OCI-LY3 (cell line): ENCODE measurements at regions not wholly inside any gene's neighbourhood (a gene's known extent, or its start where the extent isn't known, plus 50 kb on each side); places are given as distances from the start of the nearest gene placed in this dataset.

Source experiments
- H2AFZ ChIP-seq: fragments of 200-600, 300-600 bp; shearing (Covaris generic); 2 replicates; pipeline ENCODE4 v1.6.0; 2014; ENCODE audit warnings: antibody characterized with exemption, low read depth, low read length
- H3K27ac ChIP-seq: fragments of 200-600, 300-600 bp; sonication (generic); 2 replicates; pipeline ENCODE4 v1.5.1; 2014; ENCODE audit warnings: mild to moderate bottlenecking, low read length, moderate library complexity, mixed read lengths
- H3K27me3 ChIP-seq: fragments of 200-600, 300-600 bp; sonication (generic); 2 replicates; pipeline ENCODE4 v1.6.1; 2014; ENCODE audit warnings: low read depth, low read length, mixed read lengths
- H3K36me3 ChIP-seq: fragments of 200-600, 300-600 bp; sonication (generic); replicated peaks from 2 replicates; pipeline ENCODE3; 2014; ENCODE audit warnings: low read depth, low read length, mixed read lengths
- H3K4me1 ChIP-seq: fragments of 300-600, 200-600 bp; sonication (generic); 2 replicates; pipeline ENCODE4 v1.6.1; 2014; ENCODE audit warnings: low read length, mixed read lengths
- H3K4me2 ChIP-seq: fragments of 200-600, 300-600 bp; sonication (generic); 2 replicates; pipeline ENCODE4 v1.6.1; 2014; ENCODE audit warnings: low read length, mixed read lengths
- H3K4me3 ChIP-seq: fragments of 300-600, 200-600 bp; sonication (generic); 2 replicates; pipeline ENCODE4 v1.5.1; 2014; ENCODE audit warnings: antibody characterized with exemption, mild to moderate bottlenecking, low read length, moderate library complexity
- H3K79me2 ChIP-seq: fragments of 300-600, 200-600 bp; shearing (Covaris generic); 2 replicates; pipeline ENCODE4 v1.6.1; 2014; ENCODE audit warnings: mild to moderate bottlenecking, low read length, mixed read lengths
- H3K9ac ChIP-seq: fragments of 300-600, 200-600 bp; shearing (Covaris generic); 2 replicates; pipeline ENCODE4 v1.6.0; 2014; ENCODE audit warnings: mild to moderate bottlenecking, low read length, moderate library complexity
- H3K9me3 ChIP-seq: fragments of 200-600, 300-600 bp; shearing (Covaris generic); 2 replicates; pipeline ENCODE4 v1.6.1; 2014; ENCODE audit warnings: low read length, mixed read lengths; ENCODE audit not compliant: insufficient read depth
- H4K20me1 ChIP-seq: fragments of 200-600, 300-600 bp; sonication (generic); 2 replicates; pipeline ENCODE4 v1.6.1; 2016; ENCODE audit warnings: low read length, mixed read lengths; ENCODE audit not compliant: insufficient read depth
- CTCF ChIP-seq: fragments of 200-600, 300-600 bp; sonication (generic); IDR thresholded peaks from 2 replicates; pipeline ENCODE4 v1.5.1; 2014; ENCODE audit warnings: antibody characterized with exemption, low read length, low read depth
- EZH2phosphoT487 ChIP-seq: fragments of 200-600 bp; shearing (Covaris generic); IDR thresholded peaks from 2 replicates; pipeline ENCODE4 v1.6.1; 2018; ENCODE audit warnings: antibody characterized with exemption, mixed run types, low read depth

GRCh38 chr6:63434943-63435342 is 115.2 kb upstream of the LGSN start:
- H3K4me2 ChIP-seq, result no peak overlapping the region
- H3K27me3 ChIP-seq, result peaks cover 16% of the 10 kb centered on the region
- no peaks in the 10 kb centered on the region for H3K9me3 ChIP-seq
- H4K20me1 ChIP-seq, result no peaks in the 10 kb centered on the region
- 0 out of 2 replicates have a peak overlapping the region, but pooled peaks have one; percentile 1 for H2AFZ ChIP-seq
- no peaks in the 10 kb centered on the region for H3K4me1 ChIP-seq
- H3K27ac ChIP-seq, result no peak overlapping the region
- H3K4me3 ChIP-seq, result no peak overlapping the region
- H3K9ac ChIP-seq, result no peak overlapping the region
- H3K79me2 ChIP-seq, result no peaks in the 10 kb centered on the region
- TF ChIP-seq CTCF, result no peak
- TF ChIP-seq EZH2phosphoT487, result no peak
- no peaks in the 10 kb centered on the region for H3K36me3 ChIP-seq

GRCh38 chr6:63436356-63436755 is 116.6 kb upstream of the LGSN start:
- no peaks in the 10 kb centered on the region for H3K36me3 ChIP-seq
- H3K4me3 ChIP-seq, result no peak overlapping the region
- no peak overlapping the region for H3K9ac ChIP-seq
- H3K27ac ChIP-seq, result no peak overlapping the region
- no peaks in the 10 kb centered on the region for H3K9me3 ChIP-seq
- H4K20me1 ChIP-seq, result no peaks in the 10 kb centered on the region
- no peak overlapping the region for H3K4me2 ChIP-seq
- peaks cover 16% of the 10 kb centered on the region for H3K27me3 ChIP-seq
- TF ChIP-seq CTCF (no peak), EZH2phosphoT487 (no peak)
- H2AFZ ChIP-seq, result no peak overlapping the region
- H3K79me2 ChIP-seq, result no peaks in the 10 kb centered on the region
- H3K4me1 ChIP-seq, result no peaks in the 10 kb centered on the region

GRCh38 chr6:63437058-63437457 is 117.3 kb upstream of the LGSN start:
- H3K79me2 ChIP-seq, result no peaks in the 10 kb centered on the region
- no peak overlapping the region for H3K4me3 ChIP-seq
- no peak for TF ChIP-seq EZH2phosphoT487
- TF ChIP-seq CTCF, result no peak
- H3K36me3 ChIP-seq, result no peaks in the 10 kb centered on the region
- H3K27me3 ChIP-seq, result peaks cover 16% of the 10 kb centered on the region
- H3K9ac ChIP-seq, result no peak overlapping the region
- H4K20me1 ChIP-seq, result no peaks in the 10 kb centered on the region
- H3K4me2 ChIP-seq, result no peak overlapping the region
- H2AFZ ChIP-seq, result no peak overlapping the region
- no peak overlapping the region for H3K27ac ChIP-seq
- no peaks in the 10 kb centered on the region for H3K9me3 ChIP-seq
- no peaks in the 10 kb centered on the region for H3K4me1 ChIP-seq

- TF ChIP-seq CTCF (no peak), EZH2phosphoT487 (no peak)
- no peaks in the 10 kb centered on the region for H3K36me3 ChIP-seq
- H3K4me2 ChIP-seq, result 0 out of 2 replicates have a peak overlapping the region, but pooled peaks have one; percentile 7
- H3K27me3 ChIP-seq, result peaks cover 11% of the 10 kb centered on the region
- H3K27ac ChIP-seq, result no peak overlapping the region
- H4K20me1 ChIP-seq, result no peaks in the 10 kb centered on the region
- no peaks in the 10 kb centered on the region for H3K79me2 ChIP-seq
- no peak overlapping the region for H3K9ac ChIP-seq
- H3K4me3 ChIP-seq, result no peak overlapping the region
- H3K4me1 ChIP-seq, result no peaks in the 10 kb centered on the region
- no peak overlapping the region for H2AFZ ChIP-seq
- H3K9me3 ChIP-seq, result no peaks in the 10 kb centered on the region
These were observed 120.3 kb upstream of the LGSN start for GRCh38 chr6:63440057-63440456.
